ENCODE measurements at regions not wholly inside any gene's neighbourhood (a gene's known extent, or its start where the extent isn't known, plus 50 kb on each side); places are given as distances from the start of the nearest gene placed in this dataset.

DNA sequence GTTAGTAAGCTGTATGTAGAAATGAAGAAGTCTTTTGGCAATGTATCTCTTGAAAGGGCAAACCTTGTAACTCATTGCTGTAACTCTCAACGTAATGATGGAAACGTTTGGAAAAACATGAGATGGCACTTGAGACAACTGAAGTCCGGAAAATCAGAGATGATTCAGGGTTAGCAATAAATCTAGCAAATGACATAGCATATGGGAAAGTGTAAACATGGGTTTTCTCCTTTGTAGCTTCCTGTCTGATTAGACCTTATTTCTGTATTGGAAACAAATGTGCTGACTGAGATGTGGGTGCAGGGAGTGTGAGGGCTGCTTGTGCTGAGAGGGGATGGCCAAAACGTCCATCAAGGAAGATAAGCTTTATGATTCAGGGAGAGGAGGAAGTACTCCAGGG, 110.7 kb upstream of the FAM20A start:
- no peaks in the 10 kb centered on the region for H3K4me1 ChIP-seq
- H3K36me3 ChIP-seq: no peaks in the 10 kb centered on the region
- H3K4me3 ChIP-seq (ENCODE audit: low read depth, low read length): no peak overlapping the region
- H3K9me3 ChIP-seq: no peaks in the 10 kb centered on the region
- no peak for DNase-seq
- no peak for TF ChIP-seq CTCF (IDR thresholded peaks at IDR 0.05; ENCODE audit: low read depth, low read length)
- peaks cover 7% of the 10 kb centered on the region for H3K27me3 ChIP-seq

- Histone ChIP-seq H3K4me1 (no peaks in the 10 kb centered on the region), H3K9me3 (no peaks in the 10 kb centered on the region), H3K4me3 (ENCODE audit: low read depth, low read length) (no peak overlapping the region), H3K36me3 (no peaks in the 10 kb centered on the region), H3K27me3 (peaks cover 7% of the 10 kb centered on the region)
- DNase-seq: no peak
- no peak for TF ChIP-seq CTCF (IDR thresholded peaks at IDR 0.05; ENCODE audit: low read depth, low read length)
These were observed 109.8 kb upstream of the FAM20A start for GRCh38 chr17:68710976-68711375.

DNA sequence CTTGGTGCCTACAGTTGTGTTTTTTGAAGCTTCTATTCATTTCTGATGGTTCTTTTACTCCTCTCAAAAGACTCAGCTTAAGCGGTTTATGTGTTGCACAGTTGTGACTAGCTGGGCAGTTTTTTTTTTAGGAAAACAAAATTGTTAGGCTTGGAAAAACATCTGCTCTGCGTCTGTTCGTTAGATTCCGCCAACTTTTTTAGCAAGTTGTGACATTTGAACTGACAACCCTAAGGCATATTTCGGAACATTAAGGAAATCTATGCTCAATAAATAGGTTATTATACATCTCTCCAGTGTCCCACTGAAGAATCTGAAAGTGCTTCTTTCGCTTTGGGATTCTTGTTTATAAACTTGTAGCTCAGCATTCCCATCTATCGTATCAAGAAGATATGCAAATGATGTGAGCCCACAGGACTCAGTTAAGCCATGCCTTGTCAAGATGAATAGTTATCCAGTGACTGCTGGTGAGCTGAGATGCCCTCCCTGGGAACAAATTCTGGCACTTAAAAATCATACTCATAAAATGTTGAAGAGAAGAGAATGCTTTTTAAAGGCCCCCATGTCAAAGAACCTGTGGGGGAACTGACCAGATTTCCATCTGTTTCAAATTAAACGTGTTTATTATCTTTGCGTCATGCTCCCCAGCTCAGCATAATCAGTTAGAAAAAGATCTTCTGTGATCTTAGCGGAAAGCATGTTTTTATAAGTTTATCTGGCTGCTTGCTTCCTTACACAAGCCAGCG, 109.0 kb upstream of the FAM20A start:
- no peak for TF ChIP-seq CTCF (IDR thresholded peaks at IDR 0.05; ENCODE audit: low read depth, low read length)
- no peaks in the 10 kb centered on the region for H3K36me3 ChIP-seq
- no peak overlapping the region for H3K4me3 ChIP-seq (ENCODE audit: low read depth, low read length)
- H3K9me3 ChIP-seq: no peaks in the 10 kb centered on the region
- DNase-seq: no peak
- H3K27me3 ChIP-seq: peaks cover 7% of the 10 kb centered on the region
- no peaks in the 10 kb centered on the region for H3K4me1 ChIP-seq

GRCh38 chr17:68709461-68709860, 108.3 kb upstream of the FAM20A start:
- Histone ChIP-seq H3K4me3 (ENCODE audit: low read depth, low read length) (no peak overlapping the region), H3K36me3 (no peaks in the 10 kb centered on the region), H3K27me3 (peaks cover 7% of the 10 kb centered on the region), H3K4me1 (no peaks in the 10 kb centered on the region), H3K9me3 (no peaks in the 10 kb centered on the region)
- TF ChIP-seq CTCF (IDR thresholded peaks at IDR 0.05; ENCODE audit: low read depth, low read length): no peak
- no peak for DNase-seq

DNA sequence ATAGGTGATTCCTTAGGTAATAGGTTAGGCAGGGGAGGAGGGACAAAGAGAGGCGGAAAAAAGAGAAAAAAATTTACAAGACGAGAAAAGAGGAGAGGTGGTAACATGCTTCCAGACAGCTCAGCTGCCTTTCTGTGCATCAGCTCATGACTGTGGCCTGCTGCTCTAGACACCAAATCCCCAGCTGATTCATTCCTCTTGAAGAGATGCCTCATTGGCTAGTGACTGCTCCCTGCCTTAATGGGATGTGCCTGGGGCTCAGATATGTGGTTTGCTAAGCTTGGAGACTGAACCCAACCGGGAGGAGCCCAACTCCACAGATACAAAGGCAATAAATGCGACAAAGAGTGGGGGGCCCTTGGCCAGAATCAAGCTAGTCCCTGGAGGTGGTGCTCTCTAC, 105.9 kb upstream of the FAM20A start:
- H3K9me3 ChIP-seq: no peaks in the 10 kb centered on the region
- no peaks in the 10 kb centered on the region for H3K4me1 ChIP-seq
- no peaks in the 10 kb centered on the region for H3K36me3 ChIP-seq
- peaks cover 7% of the 10 kb centered on the region for H3K27me3 ChIP-seq
- H3K4me3 ChIP-seq (ENCODE audit: low read depth, low read length): no peak overlapping the region
- DNase-seq: no peak
- no peak for TF ChIP-seq CTCF (IDR thresholded peaks at IDR 0.05; ENCODE audit: low read depth, low read length)

DNA sequence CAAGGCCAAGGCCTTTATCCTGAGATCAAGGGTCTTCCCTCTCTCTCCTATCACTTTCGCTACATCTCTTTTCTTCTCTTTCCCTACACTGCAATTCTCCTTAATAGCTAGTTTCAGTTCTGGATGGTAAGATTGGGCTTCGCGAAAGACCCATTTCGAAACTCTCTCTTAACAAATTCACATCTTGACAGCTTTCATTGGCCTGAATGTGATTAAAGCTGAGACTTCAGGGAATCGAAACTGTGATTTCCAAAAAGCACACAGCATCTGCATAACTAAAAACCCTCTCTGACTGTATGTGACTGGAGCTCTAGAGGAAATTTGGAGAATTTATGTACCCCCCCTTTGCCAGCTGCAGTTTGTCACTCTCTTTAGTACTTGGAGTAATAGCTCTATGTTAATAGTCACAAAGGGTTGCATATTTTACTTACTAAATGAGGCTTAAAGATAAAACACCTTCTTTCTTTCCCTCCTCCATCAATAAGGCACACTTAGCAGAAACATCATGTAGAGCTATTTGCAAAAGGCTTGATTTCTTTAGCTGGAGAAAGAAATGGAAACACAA, 105.3 kb upstream of the FAM20A start:
- peaks cover 7% of the 10 kb centered on the region for H3K27me3 ChIP-seq
- H3K4me1 ChIP-seq: no peaks in the 10 kb centered on the region
- no peak overlapping the region for H3K4me3 ChIP-seq (ENCODE audit: low read depth, low read length)
- no peak for DNase-seq
- TF ChIP-seq CTCF (IDR thresholded peaks at IDR 0.05; ENCODE audit: low read depth, low read length): no peak
- no peaks in the 10 kb centered on the region for H3K36me3 ChIP-seq
- no peaks in the 10 kb centered on the region for H3K9me3 ChIP-seq
